HG03045 (cell line): ENCODE measurements at regions not wholly inside any gene's neighbourhood (a gene's known extent, or its start where the extent isn't known, plus 50 kb on each side); places are given as distances from the start of the nearest gene placed in this dataset.
"Not testable (repeated sequence)": the region's sequence is repeated elsewhere in the genome, so short reads cannot be mapped to it uniquely, and the experiment has no call there.

Experiments used
- ATAC-seq: cut with Tn5 transposase; IDR thresholded peaks from one replicate; pipeline ENCODE4 v1.9.1; 2021; ENCODE audit warnings: mild to moderate bottlenecking, moderate library complexity; ENCODE audit not compliant: unreplicated experiment

GRCh38 chr7:9488555-9488954 is 1055.1 kb downstream of the NXPH1 start:
- ATAC-seq, result no peak

GRCh38 chr7:9498303-9498702 is 1064.9 kb downstream of the NXPH1 start:
- ATAC-seq, result no peak

- ATAC-seq, result no peak
These were observed 1068.9 kb downstream of the NXPH1 start for GRCh38 chr7:9502269-9502668.

- no peak for ATAC-seq
These were observed 1071.3 kb downstream of the NXPH1 start for GRCh38 chr7:9504678-9505077.

GRCh38 chr7:9505516-9505915 is 1072.1 kb downstream of the NXPH1 start:
- ATAC-seq, result no peak

GRCh38 chr7:9507290-9507689 is 1073.9 kb downstream of the NXPH1 start:
- no peak for ATAC-seq

GRCh38 chr7:9516662-9517061 is 1083.3 kb downstream of the NXPH1 start:
- no peak for ATAC-seq

- ATAC-seq, result no peak
These were observed 1090.2 kb downstream of the NXPH1 start for GRCh38 chr7:9523579-9523978.

GRCh38 chr7:9552431-9552830 is 1119.0 kb downstream of the NXPH1 start:
- ATAC-seq, result not testable (repeated sequence)

GRCh38 chr7:9557853-9558252 is 1124.4 kb downstream of the NXPH1 start:
- ATAC-seq, result no peak

GRCh38 chr7:9575716-9576115 is 1142.3 kb downstream of the NXPH1 start:
- no peak for ATAC-seq

GRCh38 chr7:9582824-9583223 is 1149.4 kb downstream of the NXPH1 start:
- no peak for ATAC-seq

- no peak for ATAC-seq
These were observed 1165.0 kb downstream of the NXPH1 start for GRCh38 chr7:9598411-9598810.

GRCh38 chr7:9600974-9601373 is 1167.6 kb downstream of the NXPH1 start:
- ATAC-seq, result no peak

- ATAC-seq, result no peak
These were observed 1169.9 kb downstream of the NXPH1 start for GRCh38 chr7:9603291-9603690.

GRCh38 chr7:9608560-9608959 is 1175.2 kb downstream of the NXPH1 start:
- ATAC-seq, result no peak

- not testable (repeated sequence) for ATAC-seq
These were observed 1187.5 kb downstream of the NXPH1 start for GRCh38 chr7:9620899-9621298.

- not testable (repeated sequence) for ATAC-seq
These were observed 1188.0 kb downstream of the NXPH1 start for GRCh38 chr7:9621306-9621902.

- ATAC-seq, result no peak
These were observed 1188.5 kb downstream of the NXPH1 start for GRCh38 chr7:9621927-9622326.

- ATAC-seq, result no peak
These were observed 1192.5 kb downstream of the NXPH1 start for GRCh38 chr7:9625953-9626352.

- ATAC-seq, result no peak
These were observed 1212.3 kb downstream of the NXPH1 start for GRCh38 chr7:9645756-9646155.

- no peak for ATAC-seq
These were observed 1223.8 kb downstream of the NXPH1 start for GRCh38 chr7:9657257-9657656.
